ENCODE measurements at regions not wholly inside any gene's neighbourhood (a gene's known extent, or its start where the extent isn't known, plus 50 kb on each side); places are given as distances from the start of the nearest gene placed in this dataset.
"Not testable (repeated sequence)": the region's sequence is repeated elsewhere in the genome, so short reads cannot be mapped to it uniquely, and the experiment has no call there.

- no peaks in the 10 kb centered on the region for H3K9me3 ChIP-seq (ENCODE audit: control insufficient read depth, low read length)
- H3K27me3 ChIP-seq (replicated peaks; ENCODE audit: control insufficient read depth, insufficient read depth, low read length, poor library complexity, severe bottlenecking) = no peaks in the 10 kb centered on the region
- H3K36me3 ChIP-seq (ENCODE audit: control insufficient read depth, insufficient read depth, low read length) = no peaks in the 10 kb centered on the region
- no peaks in the 10 kb centered on the region for H3K4me1 ChIP-seq (ENCODE audit: control insufficient read depth, insufficient read depth, low read length, poor library complexity, severe bottlenecking)
- no peak overlapping the region for H3K27ac ChIP-seq (ENCODE audit: insufficient read depth, low read length, poor library complexity, severe bottlenecking)
- no peak overlapping the region for H3K4me3 ChIP-seq (ENCODE audit: insufficient read depth, low read depth, low read length, poor library complexity, severe bottlenecking)
- no peak for DNase-seq
Observed at GRCh38 chr2:53515435-53516332, 251.9 kb upstream of the CHAC2 start.

GRCh38 chr2:53513167-53513666 lies 254.4 kb upstream of the CHAC2 start:
- no peaks in the 10 kb centered on the region for H3K36me3 ChIP-seq (ENCODE audit: control insufficient read depth, insufficient read depth, low read length)
- no peaks in the 10 kb centered on the region for H3K27me3 ChIP-seq (replicated peaks; ENCODE audit: control insufficient read depth, insufficient read depth, low read length, poor library complexity, severe bottlenecking)
- H3K4me1 ChIP-seq (ENCODE audit: control insufficient read depth, insufficient read depth, low read length, poor library complexity, severe bottlenecking) = no peaks in the 10 kb centered on the region
- H3K4me3 ChIP-seq (ENCODE audit: insufficient read depth, low read depth, low read length, poor library complexity, severe bottlenecking) = no peak overlapping the region
- H3K9me3 ChIP-seq (ENCODE audit: control insufficient read depth, low read length) = no peaks in the 10 kb centered on the region
- no peak overlapping the region for H3K27ac ChIP-seq (ENCODE audit: insufficient read depth, low read length, poor library complexity, severe bottlenecking)
- DNase-seq = no peak

GRCh38 chr2:53512071-53512826 lies 255.4 kb upstream of the CHAC2 start:
- no peak overlapping the region for H3K27ac ChIP-seq (ENCODE audit: insufficient read depth, low read length, poor library complexity, severe bottlenecking)
- H3K27me3 ChIP-seq (replicated peaks; ENCODE audit: control insufficient read depth, insufficient read depth, low read length, poor library complexity, severe bottlenecking) = no peaks in the 10 kb centered on the region
- no peaks in the 10 kb centered on the region for H3K36me3 ChIP-seq (ENCODE audit: control insufficient read depth, insufficient read depth, low read length)
- no peaks in the 10 kb centered on the region for H3K9me3 ChIP-seq (ENCODE audit: control insufficient read depth, low read length)
- no peaks in the 10 kb centered on the region for H3K4me1 ChIP-seq (ENCODE audit: control insufficient read depth, insufficient read depth, low read length, poor library complexity, severe bottlenecking)
- no peak for DNase-seq
- no peak overlapping the region for H3K4me3 ChIP-seq (ENCODE audit: insufficient read depth, low read depth, low read length, poor library complexity, severe bottlenecking)

- H3K4me1 ChIP-seq (ENCODE audit: control insufficient read depth, insufficient read depth, low read length, poor library complexity, severe bottlenecking) = no peaks in the 10 kb centered on the region
- no peak overlapping the region for H3K27ac ChIP-seq (ENCODE audit: insufficient read depth, low read length, poor library complexity, severe bottlenecking)
- H3K36me3 ChIP-seq (ENCODE audit: control insufficient read depth, insufficient read depth, low read length) = no peaks in the 10 kb centered on the region
- H3K4me3 ChIP-seq (ENCODE audit: insufficient read depth, low read depth, low read length, poor library complexity, severe bottlenecking) = no peak overlapping the region
- DNase-seq = no peak
- no peaks in the 10 kb centered on the region for H3K27me3 ChIP-seq (replicated peaks; ENCODE audit: control insufficient read depth, insufficient read depth, low read length, poor library complexity, severe bottlenecking)
- H3K9me3 ChIP-seq (ENCODE audit: control insufficient read depth, low read length) = no peaks in the 10 kb centered on the region
Observed at GRCh38 chr2:53511549-53511948, 256.1 kb upstream of the CHAC2 start.

GRCh38 chr2:53510401-53510800 lies 257.2 kb upstream of the CHAC2 start:
- H3K4me1 ChIP-seq (ENCODE audit: control insufficient read depth, insufficient read depth, low read length, poor library complexity, severe bottlenecking) = no peaks in the 10 kb centered on the region
- H3K27me3 ChIP-seq (replicated peaks; ENCODE audit: control insufficient read depth, insufficient read depth, low read length, poor library complexity, severe bottlenecking) = no peaks in the 10 kb centered on the region
- no peaks in the 10 kb centered on the region for H3K36me3 ChIP-seq (ENCODE audit: control insufficient read depth, insufficient read depth, low read length)
- H3K9me3 ChIP-seq (ENCODE audit: control insufficient read depth, low read length) = no peaks in the 10 kb centered on the region
- H3K27ac ChIP-seq (ENCODE audit: insufficient read depth, low read length, poor library complexity, severe bottlenecking) = no peak overlapping the region
- DNase-seq = no peak
- no peak overlapping the region for H3K4me3 ChIP-seq (ENCODE audit: insufficient read depth, low read depth, low read length, poor library complexity, severe bottlenecking)

GRCh38 chr2:53509831-53510388 lies 257.7 kb upstream of the CHAC2 start:
- no peak for DNase-seq
- H3K9me3 ChIP-seq (ENCODE audit: control insufficient read depth, low read length) = no peaks in the 10 kb centered on the region
- H3K4me3 ChIP-seq (ENCODE audit: insufficient read depth, low read depth, low read length, poor library complexity, severe bottlenecking) = no peak overlapping the region
- H3K27ac ChIP-seq (ENCODE audit: insufficient read depth, low read length, poor library complexity, severe bottlenecking) = no peak overlapping the region
- no peaks in the 10 kb centered on the region for H3K27me3 ChIP-seq (replicated peaks; ENCODE audit: control insufficient read depth, insufficient read depth, low read length, poor library complexity, severe bottlenecking)
- H3K36me3 ChIP-seq (ENCODE audit: control insufficient read depth, insufficient read depth, low read length) = no peaks in the 10 kb centered on the region
- no peaks in the 10 kb centered on the region for H3K4me1 ChIP-seq (ENCODE audit: control insufficient read depth, insufficient read depth, low read length, poor library complexity, severe bottlenecking)

GRCh38 chr2:53508667-53509066 lies 258.9 kb upstream of the CHAC2 start:
- no peaks in the 10 kb centered on the region for H3K27me3 ChIP-seq (replicated peaks; ENCODE audit: control insufficient read depth, insufficient read depth, low read length, poor library complexity, severe bottlenecking)
- no peak overlapping the region for H3K27ac ChIP-seq (ENCODE audit: insufficient read depth, low read length, poor library complexity, severe bottlenecking)
- H3K4me1 ChIP-seq (ENCODE audit: control insufficient read depth, insufficient read depth, low read length, poor library complexity, severe bottlenecking) = no peaks in the 10 kb centered on the region
- DNase-seq = no peak
- no peaks in the 10 kb centered on the region for H3K36me3 ChIP-seq (ENCODE audit: control insufficient read depth, insufficient read depth, low read length)
- H3K4me3 ChIP-seq (ENCODE audit: insufficient read depth, low read depth, low read length, poor library complexity, severe bottlenecking) = no peak overlapping the region
- H3K9me3 ChIP-seq (ENCODE audit: control insufficient read depth, low read length) = no peaks in the 10 kb centered on the region

- H3K9me3 ChIP-seq (ENCODE audit: control insufficient read depth, low read length); DNase-seq; H3K4me1 ChIP-seq (ENCODE audit: control insufficient read depth, insufficient read depth, low read length, poor library complexity, severe bottlenecking); H3K36me3 ChIP-seq (ENCODE audit: control insufficient read depth, insufficient read depth, low read length); H3K27me3 ChIP-seq (replicated peaks; ENCODE audit: control insufficient read depth, insufficient read depth, low read length, poor library complexity, severe bottlenecking); H3K4me3 ChIP-seq (ENCODE audit: insufficient read depth, low read depth, low read length, poor library complexity, severe bottlenecking); H3K27ac ChIP-seq (ENCODE audit: insufficient read depth, low read length, poor library complexity, severe bottlenecking): not testable (repeated sequence)
Observed at GRCh38 chr2:53507070-53507469, 260.5 kb upstream of the CHAC2 start.

- no peak overlapping the region for H3K27ac ChIP-seq (ENCODE audit: insufficient read depth, low read length, poor library complexity, severe bottlenecking)
- H3K4me1 ChIP-seq (ENCODE audit: control insufficient read depth, insufficient read depth, low read length, poor library complexity, severe bottlenecking) = no peaks in the 10 kb centered on the region
- no peaks in the 10 kb centered on the region for H3K9me3 ChIP-seq (ENCODE audit: control insufficient read depth, low read length)
- no peaks in the 10 kb centered on the region for H3K36me3 ChIP-seq (ENCODE audit: control insufficient read depth, insufficient read depth, low read length)
- no peak overlapping the region for H3K4me3 ChIP-seq (ENCODE audit: insufficient read depth, low read depth, low read length, poor library complexity, severe bottlenecking)
- no peaks in the 10 kb centered on the region for H3K27me3 ChIP-seq (replicated peaks; ENCODE audit: control insufficient read depth, insufficient read depth, low read length, poor library complexity, severe bottlenecking)
- no peak for DNase-seq
Observed at GRCh38 chr2:53505826-53506225, 261.8 kb upstream of the CHAC2 start.

- Histone ChIP-seq H3K27me3 (replicated peaks; ENCODE audit: control insufficient read depth, insufficient read depth, low read length, poor library complexity, severe bottlenecking) (no peaks in the 10 kb centered on the region), H3K4me3 (ENCODE audit: insufficient read depth, low read depth, low read length, poor library complexity, severe bottlenecking) (no peak overlapping the region), H3K9me3 (ENCODE audit: control insufficient read depth, low read length) (no peaks in the 10 kb centered on the region), H3K27ac (ENCODE audit: insufficient read depth, low read length, poor library complexity, severe bottlenecking) (no peak overlapping the region), H3K36me3 (ENCODE audit: control insufficient read depth, insufficient read depth, low read length) (no peaks in the 10 kb centered on the region), H3K4me1 (ENCODE audit: control insufficient read depth, insufficient read depth, low read length, poor library complexity, severe bottlenecking) (no peaks in the 10 kb centered on the region)
- no peak for DNase-seq
Observed at GRCh38 chr2:53504507-53504906, 263.1 kb upstream of the CHAC2 start.

All from effector memory CD4-positive, alpha-beta T cell (primary cell).